ENCODE measurements at regions not wholly inside any gene's neighbourhood (a gene's known extent, or its start where the extent isn't known, plus 50 kb on each side); places are given as distances from the start of the nearest gene placed in this dataset.

- H2BK5ac ChIP-seq (ENCODE audit: insufficient read length, low read length) = no peak overlapping the region
- H3K4me1 ChIP-seq (ENCODE audit: insufficient read depth, low read length) = no peaks in the 10 kb centered on the region
- H4K91ac ChIP-seq (ENCODE audit: insufficient read length, low read depth, low read length) = no peak overlapping the region
- H3K14ac ChIP-seq (ENCODE audit: insufficient read depth, low read length) = no peak overlapping the region
- no peak overlapping the region for H3K56ac ChIP-seq (ENCODE audit: insufficient read length, low read depth, low read length)
- no peak overlapping the region for H2BK20ac ChIP-seq (ENCODE audit: low read depth, low read length, poor library complexity, severe bottlenecking)
- no peak overlapping the region for H3K27ac Mint-ChIP-seq
- no peaks in the 10 kb centered on the region for H3K9me3 ChIP-seq (ENCODE audit: control insufficient read depth, low read depth, low read length)
- no peaks in the 10 kb centered on the region; a peak in 1 of 5 replicates for H3K9me3 Mint-ChIP-seq
- no peaks in the 10 kb centered on the region for H4K20me1 ChIP-seq (ENCODE audit: control insufficient read depth, insufficient read depth, insufficient read length)
- no peak overlapping the region for H3K27ac ChIP-seq (ENCODE audit: insufficient read length, low read depth, low read length)
- no peak overlapping the region for H3K18ac ChIP-seq (ENCODE audit: insufficient read length, low read depth, low read length)
- H3K4me1 Mint-ChIP-seq = peaks cover 11% of the 10 kb centered on the region in 2 experiments; a peak in 3 of 4 replicates
- no peak overlapping the region for H2BK15ac ChIP-seq (ENCODE audit: low read depth, low read length)
- no peaks in the 10 kb centered on the region for H3K79me2 ChIP-seq (ENCODE audit: insufficient read depth, low read length)
- no peak overlapping the region for H3K4ac ChIP-seq (ENCODE audit: low read depth, low read length)
- DNase-seq = no peak
- H3K27me3 ChIP-seq (ENCODE audit: insufficient read depth, low read length) = no peaks in the 10 kb centered on the region
- no peaks in the 10 kb centered on the region for H3K27me3 Mint-ChIP-seq (ENCODE audit: low read depth)
- peaks cover 0 to 10% (median 2%) of the 10 kb centered on the region in 3 experiments; a peak in 3 of 7 replicates for H3K36me3 Mint-ChIP-seq (ENCODE audit: insufficient read depth in 1 of 3, low read depth in 3 of 3)
- H4K8ac ChIP-seq (replicated peaks; ENCODE audit: insufficient read length, low read depth, low read length) = no peak overlapping the region
- H2AFZ ChIP-seq (ENCODE audit: low read length) = no peak overlapping the region
- H3K23ac ChIP-seq (ENCODE audit: insufficient read length, low read depth, low read length) = no peak overlapping the region
- H2BK120ac ChIP-seq (ENCODE audit: low read depth, low read length, poor library complexity, severe bottlenecking) = no peak overlapping the region
- H3K23me2 ChIP-seq (ENCODE audit: insufficient read length, low read depth, low read length, poor library complexity, severe bottlenecking) = no peaks in the 10 kb centered on the region
- H3K79me1 ChIP-seq (ENCODE audit: insufficient read depth, low read depth, low read length, poor library complexity, severe bottlenecking) = no peaks in the 10 kb centered on the region
- no peak overlapping the region for H4K5ac ChIP-seq (ENCODE audit: insufficient read length, low read depth, low read length)
- no peak overlapping the region for H3K9ac ChIP-seq (ENCODE audit: extremely low read depth, insufficient read length, low read length)
- TF ChIP-seq CTCF (conservative IDR thresholded peaks at IDR 0.05) = no peak
- no peak overlapping the region for H3K4me2 ChIP-seq (ENCODE audit: insufficient read depth, insufficient read length, low read length)
- no peak overlapping the region for H2BK12ac ChIP-seq (ENCODE audit: insufficient read length, low read depth, low read length)
- no peak overlapping the region for H3T11ph ChIP-seq (ENCODE audit: low read length)
- H2AK5ac ChIP-seq (ENCODE audit: insufficient read length, low read length) = no peak overlapping the region
- no CpG with 5 or more reads among the region's 4 CpGs for WGBS (ENCODE audit: extremely low coverage, insufficient read length, low lambda C conversion rate)
- no peak overlapping the region for H3K4me3 Mint-ChIP-seq
These were observed 339.2 kb upstream of the NECTIN3 start for GRCh38 chr3:110732420-110732819.

All from H9 (cell line).